HG03432 (cell line): ENCODE measurements at regions not wholly inside any gene's neighbourhood (a gene's known extent, or its start where the extent isn't known, plus 50 kb on each side); places are given as distances from the start of the nearest gene placed in this dataset.

Experiments
- ATAC-seq: cut with Tn5 transposase; IDR thresholded peaks from one replicate; pipeline ENCODE4 v1.9.1; 2021; ENCODE audit warnings: mild to moderate bottlenecking, moderate library complexity; ENCODE audit not compliant: unreplicated experiment

- no peak for ATAC-seq
Measured at GRCh38 chr2:120986898-120987650, 251.4 kb downstream of the GLI2 start.

GRCh38 chr2:120988051-120988699 is 252.5 kb downstream of the GLI2 start:
- ATAC-seq, result no peak

GRCh38 chr2:120988700-120989511 is 253.2 kb downstream of the GLI2 start:
- ATAC-seq, result no peak

- ATAC-seq, result no peak
Measured at GRCh38 chr2:120989512-120990441, 254.1 kb downstream of the GLI2 start.

GRCh38 chr2:120990451-120990871 is 254.8 kb downstream of the GLI2 start:
- ATAC-seq, result no peak

GRCh38 chr2:120991441-120991840 is 255.8 kb downstream of the GLI2 start:
- no peak for ATAC-seq

- ATAC-seq, result no peak
Measured at GRCh38 chr2:120992791-120993555, 257.3 kb downstream of the GLI2 start.

GRCh38 chr2:120993661-120994060 is 258.0 kb downstream of the GLI2 start:
- no peak for ATAC-seq

- no peak for ATAC-seq
Measured at GRCh38 chr2:120994301-120994995, 258.8 kb downstream of the GLI2 start.

- ATAC-seq, result no peak
Measured at GRCh38 chr2:120995152-120995551, 259.5 kb downstream of the GLI2 start.

GRCh38 chr2:120995656-120996190 is 260.1 kb downstream of the GLI2 start:
- no peak for ATAC-seq

- no peak for ATAC-seq
Measured at GRCh38 chr2:120999377-121000097, 263.9 kb downstream of the GLI2 start.

GRCh38 chr2:121000804-121001203 is 265.1 kb downstream of the GLI2 start:
- ATAC-seq, result no peak

GRCh38 chr2:121001641-121002040 is 266.0 kb downstream of the GLI2 start:
- no peak for ATAC-seq

GRCh38 chr2:121002597-121002996 is 266.9 kb downstream of the GLI2 start:
- no peak for ATAC-seq

GRCh38 chr2:121003391-121003790 is 267.7 kb downstream of the GLI2 start:
- no peak for ATAC-seq

GRCh38 chr2:121004359-121004758 is 268.7 kb downstream of the GLI2 start:
- no peak for ATAC-seq

GRCh38 chr2:121004950-121005349 is 269.3 kb downstream of the GLI2 start:
- ATAC-seq, result no peak
